Neuronal stem cell (in vitro differentiated cells): ENCODE measurements at regions not wholly inside any gene's neighbourhood (a gene's known extent, or its start where the extent isn't known, plus 50 kb on each side); places are given as distances from the start of the nearest gene placed in this dataset.

Experiments
- DNase-seq: peaks from one replicate; pipeline ENCODE4 v3.0.0-alpha.2; 2013; ENCODE audit warnings: low spot score
- H2AFZ ChIP-seq: one replicate; pipeline ENCODE4 v1.6.1; 2013; ENCODE audit warnings: mild to moderate bottlenecking, low read length, inconsistent platforms
- H2AK5ac ChIP-seq: 2 replicates; pipeline ENCODE4 v1.6.1; 2013; ENCODE audit warnings: low read depth, mild to moderate bottlenecking, inconsistent platforms, low read length, moderate library complexity, mixed read lengths
- H2BK120ac ChIP-seq: 2 replicates; pipeline ENCODE4 v1.6.1; 2013; ENCODE audit warnings: low read depth, mild to moderate bottlenecking, inconsistent platforms, low read length, moderate library complexity, mixed read lengths
- H2BK12ac ChIP-seq: one replicate; pipeline ENCODE4 v1.6.1; 2013; ENCODE audit warnings: low read length, inconsistent platforms
- H2BK15ac ChIP-seq: 2 replicates; pipeline ENCODE4 v1.6.1; 2013; ENCODE audit warnings: mild to moderate bottlenecking, low read length, inconsistent platforms, mixed read lengths
- H2BK5ac ChIP-seq: one replicate; pipeline ENCODE4 v1.6.1; 2013; ENCODE audit warnings: inconsistent platforms, mild to moderate bottlenecking, low read length, moderate library complexity
- H3K14ac ChIP-seq: one replicate; pipeline ENCODE4 v1.6.1; 2013; ENCODE audit warnings: low read length, inconsistent platforms
- H3K18ac ChIP-seq: 2 replicates; pipeline ENCODE4 v1.6.1; 2013; ENCODE audit warnings: low read length, inconsistent platforms
- H3K23ac ChIP-seq: 2 replicates; pipeline ENCODE4 v1.6.1; 2013; ENCODE audit warnings: low read depth, mild to moderate bottlenecking, mixed read lengths, low read length, inconsistent platforms; ENCODE audit not compliant: poor library complexity
- H3K27ac ChIP-seq: replicated peaks from 3 replicates; pipeline ENCODE4 v1.5.1; 2013; ENCODE audit warnings: low read length, inconsistent platforms
- H3K27me3 ChIP-seq, 3 experiments: 2 replicates each; pipeline ENCODE4 v1.6.1; 2013; ENCODE audit warnings: low read length in 3 of 3, mild to moderate bottlenecking in 2 of 3, inconsistent platforms in 1 of 3, low read depth in 1 of 3, mixed read lengths in 1 of 3, moderate library complexity in 1 of 3; ENCODE audit not compliant: control insufficient read depth in 3 of 3, insufficient read depth in 3 of 3
- H3K36me3 ChIP-seq, 2 donors: replicated peaks in 1 of 2; 2 replicates each; pipeline ENCODE4 v1.6.1; 2013; ENCODE audit warnings: low read length in 2 of 2; ENCODE audit not compliant: control insufficient read depth in 2 of 2, insufficient read depth in 2 of 2
- H3K4ac ChIP-seq: 2 replicates; pipeline ENCODE4 v1.6.1; 2013; ENCODE audit warnings: inconsistent platforms, mild to moderate bottlenecking, low read length, moderate library complexity
- H3K4me1 ChIP-seq, 2 donors: 1 replicate in 1 of 2; 2 replicates in 1 of 2; pipeline ENCODE4 v1.6.1; 2013; ENCODE audit warnings: low read length in 2 of 2, low read depth in 1 of 2; ENCODE audit not compliant: control insufficient read depth in 2 of 2, insufficient read depth in 1 of 2
- H3K4me2 ChIP-seq: one replicate; pipeline ENCODE4 v1.6.1; 2013; ENCODE audit warnings: mild to moderate bottlenecking, low read length, inconsistent platforms; ENCODE audit not compliant: insufficient read depth, poor library complexity, severe bottlenecking
- H3K4me3 ChIP-seq, 2 donors: 2 replicates each; pipeline ENCODE4 v1.5.1; 2013; ENCODE audit warnings: low read length in 2 of 2, mild to moderate bottlenecking in 2 of 2, inconsistent platforms in 1 of 2, moderate library complexity in 1 of 2
- H3K79me1 ChIP-seq: one replicate; pipeline ENCODE4 v1.6.1; 2013; ENCODE audit warnings: low read depth, mild to moderate bottlenecking, inconsistent platforms, low read length, moderate library complexity
- H3K9ac ChIP-seq: one replicate; pipeline ENCODE4 v1.6.1; 2013; ENCODE audit warnings: mild to moderate bottlenecking, low read depth, low read length, inconsistent platforms; ENCODE audit not compliant: poor library complexity
- H3K9me3 ChIP-seq, 2 donors: replicated peaks in 1 of 2; 2 replicates each; pipeline versions ENCODE3 to v1.6.1; 2013; ENCODE audit warnings: low read length in 2 of 2, mild to moderate bottlenecking in 2 of 2, inconsistent platforms in 1 of 2, low read depth in 1 of 2, mixed read lengths in 1 of 2, moderate library complexity in 1 of 2; ENCODE audit not compliant: control insufficient read depth in 2 of 2, insufficient read depth in 1 of 2
- H4K8ac ChIP-seq: one replicate; pipeline ENCODE4 v1.6.1; 2013; ENCODE audit warnings: low read depth, mild to moderate bottlenecking, inconsistent platforms, low read length, moderate library complexity
- H4K91ac ChIP-seq: one replicate; pipeline ENCODE4 v1.6.1; 2013; ENCODE audit warnings: low read length, low read depth, mild to moderate bottlenecking, inconsistent platforms; ENCODE audit not compliant: poor library complexity
- WGBS, 2 donors: extraction: QIAGEN DNeasy Blood & Tissue Kit; methylation state at CpG; one replicate each; pipeline ENCODE4 v1.1.7; 2013; ENCODE audit warnings: missing lambda C conversion rate in 2 of 2, mixed read lengths in 1 of 2; ENCODE audit not compliant: insufficient read length in 2 of 2, insufficient replicate concordance in 1 of 2; ENCODE audit errors: extremely low coverage in 2 of 2; 5-methylcytosine and 5-hydroxymethylcytosine counted together

DNA sequence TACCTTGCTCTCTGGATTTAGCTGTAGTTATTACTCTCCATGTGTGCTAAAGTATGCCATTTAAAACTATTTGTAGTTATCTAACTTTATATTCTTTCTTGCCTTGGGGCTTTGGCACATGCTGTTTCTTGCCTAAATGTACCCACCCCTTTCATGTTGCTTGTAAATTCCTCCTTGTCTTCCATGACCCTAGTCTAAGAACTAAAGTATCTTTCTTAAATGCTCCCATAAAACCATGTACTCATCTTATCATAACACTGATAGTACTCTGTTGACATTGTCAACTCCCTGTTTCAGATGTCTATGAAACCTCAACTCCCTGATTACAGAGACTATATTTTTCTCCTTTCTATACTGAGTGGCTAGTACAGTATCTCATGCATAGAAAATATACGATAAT lies 564.9 kb upstream of the IRAK1BP1 start:
- no peak overlapping the region for H2BK15ac ChIP-seq
- no peak overlapping the region for H3K14ac ChIP-seq
- H4K8ac ChIP-seq = no peak overlapping the region
- no peak overlapping the region for H3K27ac ChIP-seq
- no peaks in the 10 kb centered on the region for H3K9me3 ChIP-seq
- H3K4me2 ChIP-seq = no peak overlapping the region
- no peaks in the 10 kb centered on the region for H3K36me3 ChIP-seq
- no peak overlapping the region for H2BK5ac ChIP-seq
- no peak overlapping the region for H3K9ac ChIP-seq
- no peak overlapping the region for H3K4ac ChIP-seq
- no peak overlapping the region for H2AFZ ChIP-seq
- no peak overlapping the region for H3K18ac ChIP-seq
- no peak overlapping the region for H3K23ac ChIP-seq
- no CpG with 5 or more reads among the region's 1 CpG for WGBS, 2 donors
- DNase-seq = no peak
- no peak overlapping the region for H2BK12ac ChIP-seq
- no peak overlapping the region for H2AK5ac ChIP-seq
- no peaks in the 10 kb centered on the region for H3K79me1 ChIP-seq
- H4K91ac ChIP-seq = no peak overlapping the region
- H3K4me1 ChIP-seq = no peaks in the 10 kb centered on the region
- H2BK120ac ChIP-seq = no peak overlapping the region
- H3K4me3 ChIP-seq = no peak overlapping the region
- H3K27me3 ChIP-seq = no peaks in the 10 kb centered on the region

DNA sequence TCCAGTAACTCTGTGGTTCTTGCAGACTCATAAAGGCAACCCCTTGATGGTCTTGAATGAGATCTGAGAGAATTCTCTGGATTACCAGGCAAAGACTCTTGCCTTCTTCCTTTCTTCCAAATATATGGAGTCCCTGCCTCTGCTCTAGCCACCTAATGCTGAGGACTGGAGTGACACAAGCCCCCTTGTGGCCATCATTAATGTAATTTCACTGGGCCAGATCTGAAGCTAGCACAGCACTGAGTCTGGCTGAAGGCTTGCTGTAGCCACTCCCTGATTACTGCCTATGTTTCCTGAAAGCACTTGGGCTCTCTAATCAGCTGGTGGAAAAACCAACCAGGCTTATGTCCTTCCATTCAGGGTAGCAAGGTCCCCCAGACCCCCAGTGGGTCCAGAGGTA lies 559.3 kb upstream of the IRAK1BP1 start:
- H3K18ac ChIP-seq = no peak overlapping the region
- no peak overlapping the region for H2AK5ac ChIP-seq
- H3K27ac ChIP-seq = no peak overlapping the region
- H3K27me3 ChIP-seq = no peaks in the 10 kb centered on the region
- no peak overlapping the region for H3K4me3 ChIP-seq
- no peaks in the 10 kb centered on the region for H3K4me1 ChIP-seq
- no peak overlapping the region for H3K14ac ChIP-seq
- no peak overlapping the region for H2BK5ac ChIP-seq
- no peak for DNase-seq
- no peak overlapping the region for H2BK120ac ChIP-seq
- no peak overlapping the region for H4K91ac ChIP-seq
- H3K36me3 ChIP-seq = no peaks in the 10 kb centered on the region
- no peak overlapping the region for H3K4me2 ChIP-seq
- H3K9ac ChIP-seq = no peak overlapping the region
- no peak overlapping the region for H2BK12ac ChIP-seq
- H2AFZ ChIP-seq = no peak overlapping the region
- no peak overlapping the region for H2BK15ac ChIP-seq
- no peaks in the 10 kb centered on the region for H3K9me3 ChIP-seq
- H4K8ac ChIP-seq = no peak overlapping the region
- H3K4ac ChIP-seq = no peak overlapping the region
- no peaks in the 10 kb centered on the region for H3K79me1 ChIP-seq
- no peak overlapping the region for H3K23ac ChIP-seq

DNA sequence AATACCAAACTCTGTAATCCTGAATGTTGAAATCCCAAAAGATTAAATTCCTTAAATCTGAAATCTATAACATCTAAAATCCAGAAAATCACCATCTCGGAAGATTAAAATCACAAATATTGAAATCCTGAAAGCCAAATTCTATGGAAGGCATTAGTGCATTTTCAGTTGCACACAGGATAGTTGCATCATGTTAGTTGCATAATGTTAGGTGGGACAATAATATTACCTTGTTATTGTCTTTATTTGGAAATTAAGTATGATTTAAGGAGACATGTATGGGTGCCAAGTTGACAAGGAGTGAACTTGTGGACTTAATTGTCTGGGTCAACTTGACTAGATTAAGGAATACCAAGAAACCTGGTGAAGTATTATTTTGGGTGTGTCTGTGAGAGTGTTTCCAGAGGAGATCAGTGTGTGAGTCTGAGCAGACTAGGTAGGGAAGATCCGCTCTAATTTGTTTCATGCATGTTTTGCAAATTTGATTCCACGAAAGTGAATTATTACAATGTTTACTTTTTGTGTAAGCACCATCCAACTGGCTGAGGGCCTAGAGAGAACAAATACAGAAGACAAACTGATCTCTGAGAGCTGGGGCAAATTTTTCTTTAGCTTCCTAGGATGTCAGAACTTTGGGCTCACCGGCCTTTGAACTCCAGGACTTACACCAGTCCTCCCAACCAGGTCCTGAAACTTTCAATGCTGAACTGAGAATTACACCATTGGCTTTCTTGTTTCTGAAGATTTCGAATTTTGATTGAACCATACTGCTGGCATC lies 545.1 kb upstream of the IRAK1BP1 start:
- no CpG with 5 or more reads among the region's 5 CpGs for WGBS, 2 donors
- H3K4me1 ChIP-seq = no peaks in the 10 kb centered on the region
- H3K4me2 ChIP-seq = no peak overlapping the region
- no peak overlapping the region for H2BK15ac ChIP-seq
- no peak overlapping the region for H2BK5ac ChIP-seq
- H3K79me1 ChIP-seq = no peaks in the 10 kb centered on the region
- H3K18ac ChIP-seq = no peak overlapping the region
- H3K23ac ChIP-seq = no peak overlapping the region
- DNase-seq = no peak
- H2AK5ac ChIP-seq = no peak overlapping the region
- no peak overlapping the region for H3K27ac ChIP-seq
- H3K9ac ChIP-seq = no peak overlapping the region
- H2BK12ac ChIP-seq = no peak overlapping the region
- no peaks in the 10 kb centered on the region for H3K27me3 ChIP-seq
- no peak overlapping the region for H3K14ac ChIP-seq
- H3K36me3 ChIP-seq = no peaks in the 10 kb centered on the region
- no peak overlapping the region for H4K8ac ChIP-seq
- H3K4me3 ChIP-seq = no peak overlapping the region
- H4K91ac ChIP-seq = no peak overlapping the region
- no peak overlapping the region for H2AFZ ChIP-seq
- no peak overlapping the region for H3K4ac ChIP-seq
- no peak overlapping the region for H2BK120ac ChIP-seq
- H3K9me3 ChIP-seq = no peaks in the 10 kb centered on the region

DNA sequence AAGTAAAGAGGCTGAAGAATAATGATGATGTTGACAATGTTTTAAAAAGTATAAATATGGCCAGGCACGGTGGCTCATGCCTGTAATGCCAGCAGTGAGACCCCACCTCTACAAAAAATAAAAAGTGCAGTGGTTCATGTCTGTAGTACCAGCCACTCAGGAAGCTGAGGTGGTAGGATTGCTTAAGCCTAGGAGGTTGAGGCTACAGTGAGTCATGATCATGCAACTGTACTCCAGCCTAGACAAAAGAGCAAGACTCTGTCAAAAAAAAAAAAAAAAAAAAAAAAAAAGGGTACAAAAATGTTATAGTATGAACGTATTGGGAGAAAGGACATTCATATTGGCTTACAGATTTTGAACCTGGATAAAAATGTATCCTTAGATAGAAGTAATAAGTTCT lies 543.1 kb upstream of the IRAK1BP1 start:
- Histone ChIP-seq H2BK15ac (no peak overlapping the region), H3K4me1 (no peaks in the 10 kb centered on the region), H3K9me3 (no peaks in the 10 kb centered on the region), H3K27ac (no peak overlapping the region), H3K9ac (no peak overlapping the region), H3K4ac (no peak overlapping the region), H3K79me1 (no peaks in the 10 kb centered on the region), H3K36me3 (no peaks in the 10 kb centered on the region), H4K8ac (no peak overlapping the region), H3K14ac (no peak overlapping the region), H3K27me3 (no peaks in the 10 kb centered on the region), H3K4me3 (no peak overlapping the region), H4K91ac (no peak overlapping the region), H2AK5ac (no peak overlapping the region), H3K18ac (no peak overlapping the region), H2BK12ac (no peak overlapping the region), H2AFZ (no peak overlapping the region), H3K23ac (no peak overlapping the region), H3K4me2 (no peak overlapping the region), H2BK5ac (no peak overlapping the region), H2BK120ac (no peak overlapping the region)
- DNase-seq = no peak
- WGBS, 2 donors = no CpG with 5 or more reads among the region's 2 CpGs
